ENCODE measurements at regions not wholly inside any gene's neighbourhood (a gene's known extent, or its start where the extent isn't known, plus 50 kb on each side); places are given as distances from the start of the nearest gene placed in this dataset.

DNA sequence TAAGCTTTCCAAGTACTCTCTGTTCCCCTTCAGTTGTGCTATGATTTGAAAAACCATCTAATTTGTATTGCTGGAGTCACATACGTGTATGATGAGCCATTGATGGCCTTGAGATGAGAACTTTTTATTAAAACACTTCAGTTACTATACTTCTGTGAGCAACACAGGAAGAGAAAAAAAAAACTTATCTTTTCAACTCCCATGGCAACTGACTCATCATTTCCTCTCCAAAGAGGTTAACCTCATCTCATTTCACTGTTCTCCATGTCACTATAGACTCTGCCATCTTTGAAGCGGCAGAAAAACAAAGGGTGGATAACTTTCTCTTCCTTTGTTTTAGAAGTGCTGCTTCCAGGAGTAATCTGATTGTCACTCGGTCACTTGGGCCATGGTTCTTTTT lies 104.3 kb upstream of the PCSK1 start:
- H3K4me1 ChIP-seq (ENCODE audit: insufficient read depth, low read length), result peaks cover 23% of the 10 kb centered on the region
- intact Hi-C loops (cut with micrococcal nuclease), result no loop called here
- no peak for TF ChIP-seq EZH2 (IDR thresholded peaks at IDR 0.05; ENCODE audit: low read length, unreplicated experiment)
- TF ChIP-seq, protein P1, sequence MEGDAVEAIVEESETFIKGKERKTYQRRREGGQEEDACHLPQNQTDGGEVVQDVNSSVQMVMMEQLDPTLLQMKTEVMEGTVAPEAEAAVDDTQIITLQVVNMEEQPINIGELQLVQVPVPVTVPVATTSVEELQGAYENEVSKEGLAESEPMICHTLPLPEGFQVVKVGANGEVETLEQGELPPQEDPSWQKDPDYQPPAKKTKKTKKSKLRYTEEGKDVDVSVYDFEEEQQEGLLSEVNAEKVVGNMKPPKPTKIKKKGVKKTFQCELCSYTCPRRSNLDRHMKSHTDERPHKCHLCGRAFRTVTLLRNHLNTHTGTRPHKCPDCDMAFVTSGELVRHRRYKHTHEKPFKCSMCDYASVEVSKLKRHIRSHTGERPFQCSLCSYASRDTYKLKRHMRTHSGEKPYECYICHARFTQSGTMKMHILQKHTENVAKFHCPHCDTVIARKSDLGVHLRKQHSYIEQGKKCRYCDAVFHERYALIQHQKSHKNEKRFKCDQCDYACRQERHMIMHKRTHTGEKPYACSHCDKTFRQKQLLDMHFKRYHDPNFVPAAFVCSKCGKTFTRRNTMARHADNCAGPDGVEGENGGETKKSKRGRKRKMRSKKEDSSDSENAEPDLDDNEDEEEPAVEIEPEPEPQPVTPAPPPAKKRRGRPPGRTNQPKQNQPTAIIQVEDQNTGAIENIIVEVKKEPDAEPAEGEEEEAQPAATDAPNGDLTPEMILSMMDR (conservative IDR thresholded peaks at IDR 0.05; ENCODE audit: low read depth, low read length), result no peak
- TF ChIP-seq EZH2phosphoT487 (IDR thresholded peaks at IDR 0.05; ENCODE audit: borderline replicate concordance, low read length), result no peak
- DNase-seq (peak; percentile 47), ATAC-seq (peak; percentile 51; the same call in 1 of the 2 replicates)
- H3K9ac ChIP-seq (ENCODE audit: low read length), result no peak overlapping the region
- H3K9me3 ChIP-seq (ENCODE audit: low read length), result no peaks in the 10 kb centered on the region
- POLR2A ChIA-PET (ENCODE audit: unreplicated experiment), result no interaction called here
- H2AFZ ChIP-seq (ENCODE audit: low read length), result no peak overlapping the region; the same call in 1 of the 2 replicates
- no peaks in the 10 kb centered on the region for H3K36me3 ChIP-seq (ENCODE audit: low read depth, low read length)
- peak overlapping the region; percentile 35; the same call in 1 of the 2 replicates for H3K27ac ChIP-seq (ENCODE audit: low read length)
- no peak overlapping the region for H3K4me3 ChIP-seq (ENCODE audit: low read length)
- H3K27me3 ChIP-seq (ENCODE audit: low read length), result no peaks in the 10 kb centered on the region
- no peaks in the 10 kb centered on the region for H4K20me1 ChIP-seq (ENCODE audit: low read length)
- H3K4me2 ChIP-seq (ENCODE audit: low read length), result no peak overlapping the region
- no peaks in the 10 kb centered on the region for H3F3A ChIP-seq (ENCODE audit: low read length, unreplicated experiment)
- H3K79me2 ChIP-seq (ENCODE audit: low read length), result no peaks in the 10 kb centered on the region
- CTCF ChIA-PET, result no interaction called here
- no TSS peak for BruUV-seq (replicated peaks)
- H3K9me2 ChIP-seq (replicated peaks; ENCODE audit: low read length), result no peaks in the 10 kb centered on the region

DNA sequence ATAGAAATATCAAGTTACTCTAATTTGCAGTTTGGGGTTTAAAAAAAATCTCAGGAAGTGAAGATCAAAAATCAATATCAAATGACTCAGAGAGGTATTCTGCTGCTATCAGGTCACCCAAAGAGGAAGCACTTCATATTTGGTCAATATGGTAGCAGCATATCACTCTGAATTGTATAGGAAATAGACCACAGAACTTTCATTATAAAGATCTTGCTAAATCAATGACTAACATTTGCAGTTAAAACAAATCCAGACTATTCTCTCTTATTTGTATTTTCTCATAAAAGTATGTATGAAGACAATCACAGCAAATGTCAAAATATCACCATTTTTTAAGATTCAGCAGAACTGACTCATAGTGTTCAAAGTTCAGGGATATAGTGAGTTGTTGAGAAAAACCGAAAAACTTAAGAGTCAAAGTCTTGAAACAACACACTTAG lies 105.8 kb upstream of the PCSK1 start:
- no peak overlapping the region for H3K27ac ChIP-seq (ENCODE audit: low read length)
- no peak overlapping the region for H3K9ac ChIP-seq (ENCODE audit: low read length)
- no peaks in the 10 kb centered on the region for H4K20me1 ChIP-seq (ENCODE audit: low read length)
- POLR2A ChIA-PET (ENCODE audit: unreplicated experiment), result no interaction called here
- peak; percentile 43; the same call in 1 of the 2 replicates for ATAC-seq
- H3K9me2 ChIP-seq (replicated peaks; ENCODE audit: low read length), result no peaks in the 10 kb centered on the region
- H3K27me3 ChIP-seq (ENCODE audit: low read length), result no peaks in the 10 kb centered on the region
- H3F3A ChIP-seq (ENCODE audit: low read length, unreplicated experiment), result no peaks in the 10 kb centered on the region
- peak; percentile 14 for DNase-seq
- no peak overlapping the region for H3K4me2 ChIP-seq (ENCODE audit: low read length)
- H3K4me1 ChIP-seq (ENCODE audit: insufficient read depth, low read length), result peaks cover 23% of the 10 kb centered on the region
- H3K4me3 ChIP-seq (ENCODE audit: low read length), result no peak overlapping the region
- intact Hi-C loops (cut with micrococcal nuclease), result no loop called here
- H3K36me3 ChIP-seq (ENCODE audit: low read depth, low read length), result no peaks in the 10 kb centered on the region
- BruUV-seq (replicated peaks), result no TSS peak
- no peak for TF ChIP-seq EZH2phosphoT487 (IDR thresholded peaks at IDR 0.05; ENCODE audit: borderline replicate concordance, low read length)
- CTCF ChIA-PET, result no interaction called here
- no peaks in the 10 kb centered on the region for H3K9me3 ChIP-seq (ENCODE audit: low read length)
- H2AFZ ChIP-seq (ENCODE audit: low read length), result no peak overlapping the region
- H3K79me2 ChIP-seq (ENCODE audit: low read length), result no peaks in the 10 kb centered on the region

DNA sequence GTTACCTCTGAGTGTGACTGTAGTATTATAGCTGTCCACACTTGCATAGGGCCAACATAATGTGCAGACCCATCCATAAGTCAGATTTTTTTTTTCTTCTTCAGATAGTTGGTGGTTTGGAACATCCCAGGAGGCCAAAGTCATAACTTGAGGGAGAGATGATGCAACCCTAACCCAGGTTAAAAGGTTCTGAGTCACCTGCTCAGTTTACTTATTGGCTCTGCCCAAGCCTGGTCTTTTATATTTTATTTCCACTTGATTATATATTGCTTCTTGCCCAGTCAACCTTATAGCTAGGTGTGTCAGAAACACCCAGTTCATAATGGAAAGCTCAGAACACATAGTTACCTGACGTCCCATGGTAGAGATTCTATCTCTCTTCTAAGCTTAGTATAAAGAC lies 113.1 kb upstream of the PCSK1 start:
- POLR2A ChIA-PET (ENCODE audit: unreplicated experiment), result no interaction called here
- BruUV-seq (replicated peaks), result no TSS peak
- no peak overlapping the region for H2AFZ ChIP-seq (ENCODE audit: low read length)
- no peak overlapping the region for H3K4me2 ChIP-seq (ENCODE audit: low read length)
- H3K9me3 ChIP-seq (ENCODE audit: low read length), result no peaks in the 10 kb centered on the region
- H3K27ac ChIP-seq (ENCODE audit: low read length), result no peak overlapping the region
- TF ChIP-seq, protein P1 (conservative IDR thresholded peaks at IDR 0.05; ENCODE audit: low read depth, low read length), result no peak
- TF ChIP-seq EZH2 (IDR thresholded peaks at IDR 0.05; ENCODE audit: low read length, unreplicated experiment), result no peak
- no peak for TF ChIP-seq EZH2phosphoT487 (IDR thresholded peaks at IDR 0.05; ENCODE audit: borderline replicate concordance, low read length)
- no peaks in the 10 kb centered on the region for H3K79me2 ChIP-seq (ENCODE audit: low read length)
- no peak overlapping the region for H3K4me3 ChIP-seq (ENCODE audit: low read length)
- no peaks in the 10 kb centered on the region for H3F3A ChIP-seq (ENCODE audit: low read length, unreplicated experiment)
- intact Hi-C loops (cut with micrococcal nuclease), result no loop called here
- DNase-seq, result peak; percentile 46
- H4K20me1 ChIP-seq (ENCODE audit: low read length), result no peaks in the 10 kb centered on the region
- ATAC-seq, result no peak
- no peak overlapping the region for H3K9ac ChIP-seq (ENCODE audit: low read length)
- H3K9me2 ChIP-seq (replicated peaks; ENCODE audit: low read length), result no peaks in the 10 kb centered on the region
- CTCF ChIA-PET, result no interaction called here
- H3K36me3 ChIP-seq (ENCODE audit: low read depth, low read length), result no peaks in the 10 kb centered on the region
- H3K4me1 ChIP-seq (ENCODE audit: insufficient read depth, low read length), result no peaks in the 10 kb centered on the region; the same call in 1 of the 2 replicates
- no peaks in the 10 kb centered on the region for H3K27me3 ChIP-seq (ENCODE audit: low read length)
